ENCODE measurements at regions not wholly inside any gene's neighbourhood (a gene's known extent, or its start where the extent isn't known, plus 50 kb on each side); places are given as distances from the start of the nearest gene placed in this dataset.
"Not testable (repeated sequence)": the region's sequence is repeated elsewhere in the genome, so short reads cannot be mapped to it uniquely, and the experiment has no call there.

GRCh38 chr7:3109311-3109915, 65.7 kb upstream of the CARD11 start:
- no peak overlapping the region for H3K4me3 ChIP-seq
- no peak overlapping the region for H3K9ac ChIP-seq
- no peak overlapping the region for H3K27ac ChIP-seq
- H3K9me3 ChIP-seq (replicated peaks in 1 of 11) = peaks cover 11 to 45% (median 21%) of the 10 kb centered on the region in 11 experiments
- TF ChIP-seq Cebpa-rat (IDR thresholded peaks at IDR 0.05) = no peak
- H3K4me2 ChIP-seq = no peak overlapping the region
- no peaks in the 10 kb centered on the region for H3K27me3 ChIP-seq
- H4K20me1 ChIP-seq = no peaks in the 10 kb centered on the region
- peaks cover 29 to 46% (median 35%) of the 10 kb centered on the region in 10 experiments for H3K4me1 ChIP-seq
- H3K36me3 ChIP-seq = no peaks in the 10 kb centered on the region

GRCh38 chr7:3112479-3113134, 68.9 kb upstream of the CARD11 start:
- H3K4me3 ChIP-seq = no peak overlapping the region
- no peaks in the 10 kb centered on the region for H3K36me3 ChIP-seq
- no peak for TF ChIP-seq Cebpa-rat (IDR thresholded peaks at IDR 0.05)
- H3K4me2 ChIP-seq = peak overlapping the region in 10 of 11 experiments; percentile 31 to 66 (median 56); a peak in 18 of 22 replicates
- 0 out of 22 replicates have a peak overlapping the region, but pooled peaks of 1 of the 11 experiments have one; percentile 25 for H3K9ac ChIP-seq
- H3K9me3 ChIP-seq (replicated peaks in 1 of 11) = peaks cover 14 to 51% (median 27%) of the 10 kb centered on the region in 11 experiments
- H3K27ac ChIP-seq = no peak overlapping the region
- peaks cover 22 to 47% (median 38%) of the 10 kb centered on the region in 10 experiments for H3K4me1 ChIP-seq
- no peaks in the 10 kb centered on the region for H4K20me1 ChIP-seq
- H3K27me3 ChIP-seq = no peaks in the 10 kb centered on the region

- Histone ChIP-seq H3K4me2 (no peak overlapping the region), H3K4me3 (no peak overlapping the region), H3K27me3 (no peaks in the 10 kb centered on the region), H3K36me3 (no peaks in the 10 kb centered on the region), H3K9ac (no peak overlapping the region), H3K27ac (no peak overlapping the region), H3K9me3 (replicated peaks in 1 of 11) (peaks cover 13 to 35% (median 24%) of the 10 kb centered on the region in 11 experiments), H3K4me1 (peaks cover 17 to 46% (median 40%) of the 10 kb centered on the region in 10 experiments), H4K20me1 (no peaks in the 10 kb centered on the region)
- no peak for TF ChIP-seq Cebpa-rat (IDR thresholded peaks at IDR 0.05)
Observed at GRCh38 chr7:3114917-3115316, 71.2 kb upstream of the CARD11 start.

GRCh38 chr7:3117081-3117480, 73.4 kb upstream of the CARD11 start:
- Histone ChIP-seq H3K9me3 (replicated peaks in 1 of 11) (peaks cover 27 to 46% (median 35%) of the 10 kb centered on the region in 11 experiments), H3K27me3 (no peaks in the 10 kb centered on the region), H3K4me2 (peak overlapping the region; percentile 17 to 86 (median 66); a peak in 21 of 22 replicates), H3K27ac (no peak overlapping the region), H3K4me1 (peaks cover 17 to 46% (median 40%) of the 10 kb centered on the region in 10 experiments), H3K4me3 (no peak overlapping the region), H3K36me3 (no peaks in the 10 kb centered on the region), H3K9ac (no peak overlapping the region), H4K20me1 (no peaks in the 10 kb centered on the region)
- no peak for TF ChIP-seq Cebpa-rat (IDR thresholded peaks at IDR 0.05)

- Histone ChIP-seq H4K20me1 (no peaks in the 10 kb centered on the region), H3K27me3 (no peaks in the 10 kb centered on the region), H3K4me2 (peak overlapping the region; percentile 32 to 86 (median 69)), H3K4me3 (peak overlapping the region in 3 of 10 experiments; percentile 6 to 35 (median 19); a peak in 3 of 20 replicates), H3K36me3 (no peaks in the 10 kb centered on the region), H3K9ac (peak overlapping the region in 1 of 11 experiments; percentile 28; a peak in 1 of 22 replicates), H3K9me3 (replicated peaks in 1 of 11) (peaks cover 27 to 47% (median 35%) of the 10 kb centered on the region in 11 experiments), H3K4me1 (peaks cover 14 to 41% (median 35%) of the 10 kb centered on the region in 10 experiments), H3K27ac (peak overlapping the region in 1 of 11 experiments; percentile 18; a peak in 2 of 22 replicates)
- no peak for TF ChIP-seq Cebpa-rat (IDR thresholded peaks at IDR 0.05)
Observed at GRCh38 chr7:3117488-3118231, 74.0 kb upstream of the CARD11 start.

GRCh38 chr7:3119352-3119927, 75.8 kb upstream of the CARD11 start:
- H3K27ac ChIP-seq, H3K4me2 ChIP-seq, H3K9ac ChIP-seq, H3K4me3 ChIP-seq, H4K20me1 ChIP-seq, H3K36me3 ChIP-seq, H3K27me3 ChIP-seq: not testable (repeated sequence)
- peaks cover 16 to 36% (median 25%) of the 10 kb centered on the region in 11 experiments for H3K9me3 ChIP-seq (replicated peaks in 1 of 11)
- H3K4me1 ChIP-seq = peaks cover 11 to 36% (median 30%) of the 10 kb centered on the region in 10 experiments

- H3K4me1 ChIP-seq = peaks cover 11 to 36% (median 30%) of the 10 kb centered on the region in 10 experiments
- no peaks in the 10 kb centered on the region for H3K27me3 ChIP-seq
- peaks cover 12 to 31% (median 21%) of the 10 kb centered on the region in 11 experiments; a peak in 21 of 22 replicates for H3K9me3 ChIP-seq (replicated peaks in 1 of 11)
- no peak overlapping the region for H3K4me3 ChIP-seq
- H3K9ac ChIP-seq = no peak overlapping the region
- no peak overlapping the region for H3K4me2 ChIP-seq
- TF ChIP-seq Cebpa-rat (IDR thresholded peaks at IDR 0.05) = no peak
- no peak overlapping the region for H3K27ac ChIP-seq
- H4K20me1 ChIP-seq = no peaks in the 10 kb centered on the region
- H3K36me3 ChIP-seq = no peaks in the 10 kb centered on the region
Observed at GRCh38 chr7:3119963-3120362, 76.3 kb upstream of the CARD11 start.

GRCh38 chr7:3120513-3120912, 76.8 kb upstream of the CARD11 start:
- H3K36me3 ChIP-seq = no peaks in the 10 kb centered on the region
- peaks cover 11 to 29% (median 21%) of the 10 kb centered on the region in 11 experiments; a peak in 20 of 22 replicates for H3K9me3 ChIP-seq (replicated peaks in 1 of 11)
- no peak overlapping the region for H3K4me3 ChIP-seq
- no peaks in the 10 kb centered on the region for H4K20me1 ChIP-seq
- no peak for TF ChIP-seq Cebpa-rat (IDR thresholded peaks at IDR 0.05)
- no peaks in the 10 kb centered on the region for H3K27me3 ChIP-seq
- no peak overlapping the region for H3K4me2 ChIP-seq
- H3K4me1 ChIP-seq = peaks cover 11 to 32% (median 29%) of the 10 kb centered on the region in 10 experiments
- no peak overlapping the region for H3K27ac ChIP-seq
- no peak overlapping the region for H3K9ac ChIP-seq
